HG03575 (cell line): ENCODE measurements at regions not wholly inside any gene's neighbourhood (a gene's known extent, or its start where the extent isn't known, plus 50 kb on each side); places are given as distances from the start of the nearest gene placed in this dataset.
"Not testable (repeated sequence)": the region's sequence is repeated elsewhere in the genome, so short reads cannot be mapped to it uniquely, and the experiment has no call there.

Source experiments
- ATAC-seq: cut with Tn5 transposase; IDR thresholded peaks from one replicate; pipeline ENCODE4 v1.9.1; 2021; ENCODE audit not compliant: unreplicated experiment, insufficient number of reproducible peaks, low FRiP score; ENCODE audit errors: extremely low read depth

DNA sequence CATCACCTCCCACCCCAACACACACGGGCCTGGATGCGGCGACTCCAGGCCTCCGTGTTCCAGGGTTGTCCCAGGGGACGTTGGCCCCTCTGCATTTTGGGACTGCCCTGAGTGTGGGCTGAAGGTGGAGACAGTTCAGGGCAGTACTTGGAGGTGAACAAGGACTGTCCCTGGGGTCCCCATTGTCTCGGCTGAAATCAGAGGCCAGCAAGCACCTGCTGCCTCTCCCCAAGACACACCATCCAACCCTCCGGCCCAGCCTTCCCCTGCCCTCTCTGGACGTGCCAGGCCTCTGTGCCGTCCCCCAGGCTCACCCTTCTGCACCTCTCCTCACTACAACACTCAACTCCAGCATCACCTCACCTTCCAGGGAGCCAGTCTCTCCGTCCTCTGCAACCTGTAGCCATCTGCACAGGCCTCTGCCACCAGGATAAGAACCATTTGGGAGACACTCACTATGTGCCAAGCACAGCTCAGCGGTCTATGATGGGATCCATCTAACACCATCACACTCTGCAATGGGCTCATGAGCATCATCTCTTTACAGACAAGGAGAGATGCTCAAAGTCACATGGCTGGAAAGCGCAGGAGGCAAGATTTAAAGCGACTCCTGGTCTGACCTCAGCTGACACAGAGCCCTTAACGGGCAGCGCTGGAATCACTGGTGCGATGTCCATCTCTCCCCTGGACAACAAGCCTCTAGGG is 104.5 kb upstream of the SEC14L1 start:
- ATAC-seq: no peak

DNA sequence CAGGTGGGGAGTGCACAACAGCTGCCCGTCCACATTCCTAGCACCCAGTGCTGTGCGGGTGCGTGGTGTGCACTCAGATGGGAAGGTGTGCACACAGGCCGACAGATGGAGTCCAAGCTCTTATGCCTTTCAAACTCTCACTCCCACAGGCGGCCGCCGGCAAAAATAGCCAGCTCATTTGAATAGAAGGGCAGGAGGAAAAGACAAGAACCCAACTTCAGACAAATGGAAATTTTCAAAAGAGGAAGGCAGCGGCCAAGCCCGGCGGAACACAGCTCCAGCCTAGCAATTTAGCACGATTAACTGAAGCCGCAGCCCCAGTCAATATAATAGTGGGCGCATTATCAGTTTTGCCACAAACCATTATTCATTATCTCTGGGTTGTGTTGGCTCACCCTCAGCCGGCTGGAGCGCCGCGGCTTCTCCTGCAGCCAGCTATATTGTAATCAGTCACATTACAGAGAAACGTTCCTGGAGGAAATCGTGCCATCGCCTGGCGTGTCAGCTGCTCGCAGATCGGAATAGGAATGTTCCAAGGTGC is 103.9 kb upstream of the SEC14L1 start:
- ATAC-seq: no peak

DNA sequence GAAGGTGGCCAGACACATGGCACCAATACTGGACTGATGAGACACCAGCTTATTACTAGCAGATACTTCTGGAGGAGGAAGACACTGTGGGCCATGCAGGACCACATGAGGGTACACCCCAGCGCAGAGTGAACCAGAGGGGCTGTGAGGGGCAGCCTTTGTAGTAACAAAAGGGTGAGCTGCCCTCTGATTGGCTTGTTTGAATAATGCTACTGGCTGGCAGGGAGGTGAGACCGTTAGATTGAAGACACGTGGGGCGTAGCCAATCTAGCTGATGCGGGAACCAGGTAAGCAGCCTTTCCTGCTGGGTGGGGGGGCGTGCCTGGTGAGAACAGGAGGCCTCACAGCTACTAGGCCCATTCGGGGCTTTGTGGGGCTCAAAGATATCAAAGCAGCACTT is 102.8 kb upstream of the SEC14L1 start:
- ATAC-seq: no peak

DNA sequence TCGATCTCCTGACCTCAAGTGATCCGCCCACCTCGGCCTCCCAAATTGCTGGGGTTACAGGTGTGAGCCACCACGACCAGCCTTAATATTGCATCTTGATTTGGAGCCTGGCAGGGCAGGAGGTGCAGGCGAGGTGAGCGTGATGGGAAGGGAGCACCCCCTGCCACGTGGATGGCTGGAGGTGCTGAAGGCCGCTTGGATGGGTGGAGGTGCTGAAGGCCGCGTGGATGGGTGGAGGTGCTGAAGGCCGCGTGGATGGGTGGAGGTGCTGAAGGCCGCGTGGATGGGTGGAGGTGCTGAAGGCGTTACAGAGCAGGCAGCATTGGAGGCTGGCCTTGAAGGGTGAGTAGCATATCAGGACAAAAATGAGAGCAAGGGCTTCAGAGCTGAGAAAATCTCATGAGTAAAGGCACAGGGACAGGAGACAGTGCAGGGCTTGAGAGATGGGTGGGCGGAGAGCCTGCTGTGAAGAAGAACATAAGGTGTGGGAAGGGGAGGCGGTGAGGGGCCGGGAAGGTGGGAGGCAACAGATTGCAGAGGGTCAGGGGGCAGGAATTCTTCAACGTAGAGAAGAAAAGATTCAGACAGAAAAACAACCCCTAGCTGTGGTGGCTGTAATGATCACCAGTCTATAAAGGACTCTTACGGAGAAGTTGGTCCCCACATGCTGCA is 101.7 kb upstream of the SEC14L1 start:
- no peak for ATAC-seq

DNA sequence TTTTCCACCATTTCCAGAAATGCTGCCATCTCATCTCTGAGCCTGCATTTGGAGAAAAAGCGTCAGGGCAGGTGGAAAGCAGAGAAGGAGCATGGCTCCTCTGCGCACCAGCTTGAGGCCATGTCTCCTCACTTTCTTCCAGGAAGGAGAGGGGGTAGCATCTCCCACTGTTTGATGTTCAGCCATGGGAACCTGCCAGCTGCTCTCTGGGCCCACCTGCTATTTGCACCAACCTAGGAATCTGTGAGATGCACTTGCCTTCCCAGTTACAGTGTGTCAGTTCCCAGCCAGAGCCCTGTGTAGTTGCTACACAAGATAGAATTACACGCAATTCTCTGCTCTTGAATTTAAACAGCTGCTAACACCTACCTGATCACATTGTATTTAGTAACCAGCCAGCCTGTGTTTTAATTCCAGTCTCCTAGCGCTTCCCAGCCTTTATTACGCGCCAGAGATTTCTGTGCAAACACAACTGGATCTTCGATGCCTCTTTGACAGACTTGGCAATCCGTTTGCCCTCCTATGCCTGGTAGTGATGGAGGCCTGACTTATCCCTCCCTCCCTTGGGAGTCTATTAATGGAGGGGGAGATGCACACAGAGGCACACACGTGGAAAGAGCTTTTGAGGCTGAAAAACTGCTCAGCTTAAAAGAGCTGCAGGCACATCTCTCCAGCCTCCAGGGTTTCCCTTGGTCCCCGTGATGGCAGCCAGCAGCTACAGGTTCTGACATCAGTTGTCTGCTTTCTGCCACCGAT is 98.1 kb upstream of the SEC14L1 start:
- no peak for ATAC-seq

DNA sequence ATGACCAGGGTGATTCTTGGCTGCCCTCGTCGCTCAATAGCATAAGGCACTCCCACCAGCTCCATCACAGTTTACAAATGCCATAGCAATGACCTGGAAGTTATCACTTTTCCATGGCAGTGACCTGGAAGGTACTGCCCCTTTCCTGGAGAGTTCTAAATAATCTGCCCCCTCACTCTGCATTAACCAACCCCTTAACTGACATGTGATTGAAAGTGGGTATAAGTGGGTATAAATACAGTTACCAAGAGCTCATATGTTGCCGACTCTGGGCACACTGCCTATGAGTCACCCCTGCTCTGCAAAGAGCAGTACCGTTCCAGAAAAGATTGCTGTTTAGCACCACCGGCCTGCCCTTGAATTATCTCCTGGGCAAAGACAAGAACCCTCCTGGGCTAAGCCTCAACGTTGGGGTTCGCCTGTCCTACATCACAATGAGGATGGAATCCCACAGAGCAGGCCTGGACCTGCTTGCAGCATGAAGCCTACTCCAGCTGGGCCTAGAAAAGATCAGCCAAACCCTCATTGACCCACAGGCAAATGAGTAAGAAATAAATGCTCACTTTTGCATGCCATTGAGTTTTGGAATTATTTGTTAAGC is 95.2 kb upstream of the SEC14L1 start:
- ATAC-seq: no peak

DNA sequence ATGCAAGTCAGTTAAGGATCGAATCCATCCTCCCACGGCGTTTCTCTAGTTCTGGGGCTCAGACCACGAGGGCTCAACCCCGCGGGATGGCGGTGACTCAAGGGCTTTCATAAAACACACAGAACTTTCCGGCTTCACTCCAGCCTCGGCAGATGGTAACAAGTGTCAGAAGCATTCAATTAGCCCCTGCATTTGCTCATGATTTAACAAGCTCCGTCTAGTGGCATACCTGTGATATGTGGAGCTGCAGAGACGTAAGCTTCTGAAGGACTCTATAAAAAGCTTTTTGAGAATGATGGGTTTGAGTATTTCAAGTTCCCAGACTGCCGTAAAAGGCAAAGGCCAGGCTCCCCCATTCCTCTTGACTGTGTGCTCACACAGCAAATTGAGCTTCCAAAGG is 91.3 kb upstream of the SEC14L1 start:
- ATAC-seq: no peak

DNA sequence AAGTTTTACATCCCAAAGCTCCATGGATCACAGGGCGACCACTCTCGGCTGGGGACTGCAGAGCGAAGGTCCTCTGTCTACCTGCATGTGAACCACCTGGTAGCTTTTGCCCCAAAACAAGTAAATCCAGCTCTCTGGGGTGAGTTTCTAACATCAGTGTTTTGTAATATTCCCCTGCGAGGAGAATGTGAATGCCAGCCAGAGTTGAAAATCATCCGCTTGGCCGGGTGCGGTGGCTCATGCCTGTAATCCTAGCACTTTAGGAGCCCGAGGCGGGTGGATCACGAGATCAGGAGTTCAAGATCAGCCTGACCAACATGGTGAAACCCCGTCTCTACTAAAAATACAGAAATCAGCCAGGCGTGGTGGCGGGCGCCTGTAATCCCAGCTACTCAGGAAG is 89.9 kb upstream of the SEC14L1 start:
- ATAC-seq: not testable (repeated sequence)

DNA sequence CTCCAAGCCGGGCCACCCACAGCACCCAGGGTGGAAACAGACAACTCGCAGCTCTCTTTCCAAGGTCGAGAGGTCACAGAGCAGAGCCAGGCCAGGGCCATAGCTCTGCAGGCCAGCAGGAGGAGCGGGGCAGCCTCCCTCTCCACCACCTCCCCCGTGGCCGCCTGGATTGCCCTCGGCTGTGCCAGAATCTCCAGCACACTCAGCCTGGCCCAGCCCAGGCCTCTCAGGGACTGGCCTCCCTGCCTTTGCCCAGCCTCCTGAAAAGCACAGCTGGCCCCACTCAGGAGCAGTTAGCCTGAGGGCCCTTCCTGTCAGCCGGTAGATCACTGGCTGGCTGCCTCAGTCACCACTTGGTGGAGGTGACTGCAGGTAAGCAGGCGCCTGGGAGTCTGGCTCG is 85.8 kb upstream of the SEC14L1 start:
- ATAC-seq: no peak

DNA sequence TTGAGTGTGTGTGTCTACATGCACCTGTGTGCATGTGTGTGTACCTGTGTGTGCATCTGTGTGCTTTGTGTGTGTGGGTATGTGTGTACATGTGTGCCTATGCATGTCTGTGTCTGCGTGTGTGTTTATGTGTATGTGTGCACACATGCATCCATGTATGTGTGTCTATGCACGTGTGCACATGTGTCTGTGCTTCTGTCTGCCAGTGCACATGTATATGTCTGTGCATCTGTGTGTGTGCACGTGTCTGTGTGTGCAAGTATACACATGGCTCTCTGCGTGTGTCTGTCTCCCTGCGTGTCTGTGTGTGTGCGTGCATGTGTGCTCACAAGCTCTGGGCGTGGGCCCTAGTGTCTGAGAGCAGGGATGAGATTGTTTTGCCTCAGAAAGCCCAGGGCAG is 85.3 kb upstream of the SEC14L1 start:
- ATAC-seq: no peak

DNA sequence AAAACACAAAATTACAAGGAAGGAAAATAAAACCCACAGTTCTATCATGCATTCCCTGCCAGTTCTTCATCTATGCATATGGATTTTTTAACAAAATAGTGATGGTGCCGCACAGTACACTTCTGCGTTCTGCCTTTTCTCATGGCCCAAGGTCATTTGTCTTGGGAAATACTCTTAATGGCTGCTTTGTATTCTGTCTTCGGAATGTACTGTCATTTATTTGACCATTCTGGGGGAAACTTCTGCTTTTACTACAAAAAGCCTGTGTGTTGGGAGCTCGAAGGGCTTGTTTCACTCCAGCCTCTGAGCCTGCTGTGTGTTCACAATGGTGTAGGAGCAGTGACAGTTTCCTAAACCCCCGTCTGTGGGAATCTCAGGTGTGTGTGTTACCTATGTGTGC is 82.8 kb upstream of the SEC14L1 start:
- ATAC-seq: no peak

DNA sequence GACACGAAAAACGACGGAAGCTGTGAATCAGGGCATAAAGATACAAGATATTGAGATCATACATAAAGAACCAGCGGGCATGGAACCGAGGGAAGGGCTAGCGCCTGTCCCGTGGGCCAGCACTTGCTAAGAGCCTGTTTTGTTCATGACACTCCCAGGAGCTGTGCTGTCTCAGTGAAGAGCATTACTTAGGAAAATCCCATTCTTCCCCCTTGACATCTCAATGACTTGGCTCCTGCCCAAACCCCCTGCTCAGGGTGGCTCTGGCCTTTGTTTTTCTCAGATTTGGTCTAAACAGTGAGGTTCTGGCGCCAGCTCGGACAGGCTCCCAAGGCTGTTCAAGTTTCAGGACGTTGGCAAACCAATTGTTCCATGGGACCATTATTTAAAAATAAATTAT is 79.1 kb upstream of the SEC14L1 start:
- no peak for ATAC-seq

DNA sequence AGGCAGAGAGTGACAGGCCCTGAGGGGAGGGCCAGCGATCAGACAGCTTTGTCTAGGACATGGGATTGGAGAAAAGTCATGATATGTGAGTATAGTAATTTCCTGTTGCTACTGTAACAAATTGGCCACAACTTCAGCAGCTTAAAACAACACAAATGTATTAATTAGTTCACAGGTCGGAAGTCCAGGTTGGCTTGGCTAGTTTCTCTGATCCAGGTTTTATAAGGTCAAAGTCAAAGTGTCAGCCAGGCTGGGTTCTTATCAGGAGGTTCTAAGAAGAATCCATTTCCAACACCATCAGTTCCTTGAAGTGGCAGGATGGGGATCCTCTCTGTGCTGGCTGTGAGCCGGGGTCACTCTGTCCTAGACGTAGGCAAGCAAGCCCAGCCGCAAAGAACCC is 76.2 kb upstream of the SEC14L1 start:
- ATAC-seq: no peak

DNA sequence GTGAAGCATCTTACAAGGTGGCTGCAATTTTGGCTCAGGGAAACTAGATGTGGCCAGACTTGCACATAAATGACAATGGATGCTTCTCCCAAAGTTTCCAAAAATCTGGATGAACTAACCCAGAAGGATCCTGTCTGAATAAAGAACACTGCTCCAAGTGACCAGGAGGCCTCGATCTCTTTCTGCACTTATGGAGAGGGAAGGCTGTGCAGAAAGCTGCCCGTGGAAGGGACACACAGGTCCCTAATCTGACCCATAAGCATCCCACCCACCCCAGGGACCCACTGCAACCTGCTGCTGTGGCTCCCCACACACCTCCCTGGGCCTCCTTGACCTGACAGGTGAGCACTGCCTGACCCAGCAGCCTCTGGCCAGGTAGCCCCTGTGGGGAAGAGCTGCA is 74.6 kb upstream of the SEC14L1 start:
- no peak for ATAC-seq

DNA sequence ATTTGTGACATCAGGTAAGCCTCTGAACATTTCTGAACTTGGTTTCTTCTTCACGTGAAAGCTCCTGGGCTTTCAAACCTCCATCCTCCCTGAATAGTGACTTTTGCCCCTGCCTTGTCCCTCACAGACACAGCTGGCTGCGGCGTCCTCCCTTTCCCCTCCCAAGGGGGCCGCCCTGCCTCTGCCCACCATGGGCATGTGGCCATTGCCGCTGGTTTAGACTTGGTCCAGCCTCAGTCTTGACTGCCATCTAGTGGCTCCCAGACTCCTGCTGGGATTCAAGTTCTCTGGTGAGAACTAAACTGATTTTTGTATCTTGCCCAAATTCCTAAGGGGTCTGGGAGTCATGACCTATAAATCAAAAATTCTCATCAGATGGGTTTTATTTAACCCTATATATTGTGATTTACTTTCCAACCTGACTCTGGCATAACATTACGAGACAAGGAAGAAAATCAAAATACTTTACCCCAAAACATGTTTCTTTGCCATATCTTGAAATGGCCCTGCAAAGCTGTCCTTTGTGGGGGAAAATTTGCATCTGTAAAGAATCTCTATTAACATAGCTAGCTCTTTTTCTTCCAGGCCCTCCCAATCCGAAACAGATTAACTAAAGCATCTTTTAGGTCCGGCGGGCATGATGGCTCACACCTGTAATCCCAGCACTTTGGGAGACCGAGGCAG is 73.9 kb upstream of the SEC14L1 start:
- not testable (repeated sequence) for ATAC-seq

DNA sequence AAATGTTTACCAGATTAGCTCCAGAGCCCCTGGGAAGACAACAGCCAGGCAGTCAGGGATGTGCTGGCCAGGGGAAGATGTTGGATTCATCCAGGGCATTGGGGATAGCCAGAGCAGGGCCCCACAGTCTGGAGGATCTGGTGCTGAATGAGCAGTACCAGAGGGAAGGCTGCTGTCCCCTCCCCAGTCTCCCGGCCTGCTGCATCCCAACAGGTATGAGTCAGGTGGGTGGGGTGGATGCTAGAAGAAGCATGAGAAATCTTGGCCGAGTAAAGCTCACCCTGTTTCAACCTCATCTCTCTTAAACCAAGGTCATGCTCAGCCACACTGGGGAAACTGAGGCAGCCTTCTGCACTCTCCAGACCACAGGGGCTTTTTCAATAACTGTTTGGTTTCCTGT is 71.9 kb upstream of the SEC14L1 start:
- ATAC-seq: no peak

DNA sequence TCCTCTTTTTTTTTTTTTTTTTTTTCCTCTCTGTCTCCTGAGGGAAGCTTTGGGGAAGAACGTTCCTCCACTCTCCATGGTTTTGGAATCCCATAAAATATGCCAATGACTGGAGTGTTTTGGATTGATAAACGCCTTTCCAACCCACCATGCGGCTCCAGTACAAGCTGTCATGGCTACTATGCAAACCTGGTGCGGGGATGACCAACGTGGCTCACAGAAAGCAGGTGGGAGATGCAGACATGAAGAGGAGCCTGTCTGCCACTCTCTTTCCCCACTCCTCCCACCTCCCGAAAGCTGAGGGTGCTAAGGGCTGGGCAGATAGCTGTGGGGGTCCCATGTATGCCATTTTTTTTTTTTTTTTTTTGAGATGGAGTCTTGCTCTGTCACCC is 69.9 kb upstream of the SEC14L1 start:
- no peak for ATAC-seq

DNA sequence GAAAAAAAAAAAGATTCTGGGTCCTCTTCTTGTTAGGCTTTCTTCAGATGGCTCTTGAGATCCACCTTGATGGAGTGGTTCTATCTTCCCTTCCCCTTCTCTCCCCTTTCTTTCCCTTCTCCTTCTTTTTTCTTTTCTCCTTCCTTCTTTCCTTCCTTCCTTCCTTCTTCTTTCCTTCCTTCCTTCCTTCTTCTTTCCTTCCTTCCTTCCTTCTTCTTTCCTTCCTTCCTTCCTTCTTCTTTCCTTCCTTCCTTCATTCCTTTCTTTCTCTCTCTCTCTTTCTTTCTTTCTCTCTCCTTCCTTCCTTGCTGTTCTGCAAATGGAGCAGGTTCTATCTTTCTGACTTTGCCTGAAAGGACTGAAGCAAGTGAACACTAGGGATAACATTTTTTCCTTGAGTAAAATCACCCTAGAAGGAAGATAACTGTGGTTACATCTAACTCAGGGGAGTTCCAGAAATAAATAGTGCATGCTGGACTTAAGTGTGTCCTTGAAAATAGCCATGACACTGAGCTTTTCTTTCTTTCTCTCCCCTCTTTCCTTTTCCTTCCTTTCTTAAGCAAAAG is 68.8 kb upstream of the SEC14L1 start:
- ATAC-seq: no peak

DNA sequence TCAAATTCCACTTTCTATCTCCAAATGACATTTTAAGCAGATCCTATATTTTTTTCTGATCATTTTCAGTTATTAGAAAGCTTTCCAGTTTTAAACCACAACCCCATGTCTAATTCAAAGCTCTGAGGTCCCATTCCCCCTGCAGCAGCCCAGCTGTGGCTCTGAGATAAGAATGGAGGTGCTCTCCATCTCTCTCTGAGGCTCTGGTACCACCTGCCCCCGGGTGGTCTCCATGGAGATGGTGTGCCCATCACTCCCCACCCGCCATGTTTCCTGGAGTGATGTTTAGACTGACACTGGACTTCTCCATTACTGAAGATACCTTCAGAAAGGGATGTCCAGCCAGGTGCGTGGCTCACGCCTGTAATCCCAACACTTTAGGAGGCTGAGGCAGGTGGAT is 68.1 kb upstream of the SEC14L1 start:
- ATAC-seq: no peak
